ENCODE measurements at regions not wholly inside any gene's neighbourhood (a gene's known extent, or its start where the extent isn't known, plus 50 kb on each side); places are given as distances from the start of the nearest gene placed in this dataset.
"Not testable (repeated sequence)": the region's sequence is repeated elsewhere in the genome, so short reads cannot be mapped to it uniquely, and the experiment has no call there.

DNA sequence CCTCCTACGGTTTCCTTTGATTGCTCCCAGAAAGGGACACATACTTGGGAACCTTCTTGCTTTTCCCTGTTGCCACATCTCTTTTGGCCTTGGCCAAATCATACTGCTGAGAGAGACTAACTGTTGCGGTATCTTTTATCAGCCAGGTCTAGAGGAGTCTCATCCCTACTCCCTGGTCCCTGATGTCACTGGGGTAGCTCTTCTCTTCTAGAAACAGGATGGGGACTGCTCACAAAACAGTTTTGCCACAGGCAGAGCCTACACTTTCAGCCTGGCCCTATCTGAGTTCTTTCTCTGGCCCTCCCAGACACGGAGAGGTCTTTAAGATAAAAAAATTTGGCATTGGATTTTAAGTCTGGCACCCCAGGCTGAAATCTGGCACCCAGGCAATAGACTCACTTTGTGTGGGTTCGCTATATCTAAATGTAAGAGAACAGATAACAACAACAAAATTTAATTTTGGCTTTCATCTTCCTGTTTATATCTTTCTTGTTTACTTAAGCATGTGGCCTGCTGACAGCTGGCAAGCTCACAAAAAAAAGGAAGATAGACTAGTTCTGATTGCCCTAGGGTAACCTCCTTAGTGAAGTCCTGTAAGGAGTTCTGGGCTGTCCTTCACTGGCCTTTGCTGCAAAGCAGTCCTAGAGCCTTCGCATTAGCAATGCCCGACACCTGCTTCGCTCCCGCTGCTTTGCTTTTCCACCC lies 228.3 kb upstream of the NPVF start:
- DNase-seq = no peak

DNA sequence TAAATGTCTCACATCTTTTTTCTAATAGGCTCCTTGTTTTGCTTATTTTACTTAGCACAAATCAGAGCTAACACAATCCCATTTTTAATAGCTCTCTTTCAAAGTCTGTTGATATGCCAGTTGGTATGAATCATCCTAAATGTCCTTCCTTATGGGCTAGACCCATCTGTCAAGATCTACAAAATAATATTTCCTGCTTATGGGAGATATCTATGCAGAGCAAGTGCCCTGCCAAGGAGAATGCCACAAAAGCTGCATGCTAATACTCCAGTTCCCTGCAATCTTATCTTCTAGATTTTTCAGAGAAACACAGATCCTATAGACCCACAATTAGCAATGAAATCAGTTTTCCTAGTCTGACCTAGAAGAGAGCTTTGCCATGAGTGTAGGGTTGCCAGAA lies 230.8 kb upstream of the NPVF start:
- DNase-seq = no peak

DNA sequence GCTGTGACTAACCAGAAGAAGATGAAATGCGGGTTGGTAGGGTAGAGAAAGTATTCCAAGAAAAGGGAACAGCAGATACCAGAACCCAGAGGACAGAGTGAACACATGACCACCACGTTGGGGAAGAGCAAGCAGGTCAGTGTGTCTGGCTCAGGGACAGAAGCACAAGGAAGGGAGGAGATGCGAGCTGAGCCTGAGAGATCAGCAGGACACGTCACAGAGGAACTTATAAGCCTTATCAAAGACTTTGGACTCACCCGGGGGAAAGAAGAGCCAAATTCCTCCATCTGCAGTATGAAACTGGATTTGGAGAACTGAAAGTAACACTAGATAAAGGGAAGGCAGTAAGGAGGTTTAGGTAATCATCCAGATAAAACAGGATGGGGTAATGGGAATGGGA lies 232.1 kb upstream of the NPVF start:
- DNase-seq = no peak

DNA sequence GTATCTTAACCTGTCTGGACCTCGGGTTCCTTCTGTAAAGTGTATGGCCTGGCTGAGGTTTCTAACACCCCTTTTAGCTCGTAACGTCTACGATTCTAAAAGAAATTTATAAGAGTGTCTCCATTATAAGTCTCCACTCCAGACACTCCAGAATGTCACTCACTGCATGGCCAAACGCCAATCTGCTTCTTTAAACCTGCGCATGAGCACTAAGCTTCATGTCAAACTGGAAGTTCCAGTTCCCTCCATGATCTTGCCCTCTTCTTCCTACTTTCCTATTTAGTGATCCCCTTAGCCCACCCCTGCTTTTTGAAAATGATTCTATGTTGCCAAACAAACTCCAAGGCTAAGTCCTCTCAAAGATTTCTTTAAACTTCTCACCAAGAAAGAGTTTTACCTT lies 241.4 kb upstream of the NPVF start:
- no peak for DNase-seq

DNA sequence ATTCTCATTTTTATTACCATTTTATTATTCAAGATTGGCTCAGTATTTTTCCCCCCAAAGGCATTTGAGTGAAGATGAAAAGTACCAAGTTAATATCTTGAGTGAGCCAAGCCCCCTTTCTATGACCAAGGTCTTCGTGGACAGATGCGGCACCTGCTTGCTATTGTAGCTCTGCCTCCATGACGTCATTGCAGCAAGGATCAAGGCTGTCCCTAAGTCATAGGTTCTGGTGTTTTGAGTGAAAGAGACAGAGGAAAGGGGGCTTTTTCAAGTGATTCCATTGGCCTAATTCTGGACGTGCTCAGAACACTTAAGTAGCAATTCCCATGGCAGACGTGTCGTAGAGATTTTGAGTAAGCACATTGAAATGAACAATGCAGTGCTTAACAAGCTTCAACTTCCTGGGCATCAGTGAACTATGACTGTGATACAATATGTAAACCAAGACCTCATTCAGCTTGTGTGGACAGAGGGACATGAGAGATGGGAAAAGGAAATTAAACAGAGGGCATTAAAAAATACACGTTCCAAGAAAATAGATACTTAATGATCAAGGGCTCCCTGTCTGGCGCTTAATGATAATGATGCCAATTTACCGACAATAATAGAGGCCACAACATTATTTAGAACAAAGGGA lies 248.7 kb upstream of the NPVF start:
- DNase-seq = no peak

DNA sequence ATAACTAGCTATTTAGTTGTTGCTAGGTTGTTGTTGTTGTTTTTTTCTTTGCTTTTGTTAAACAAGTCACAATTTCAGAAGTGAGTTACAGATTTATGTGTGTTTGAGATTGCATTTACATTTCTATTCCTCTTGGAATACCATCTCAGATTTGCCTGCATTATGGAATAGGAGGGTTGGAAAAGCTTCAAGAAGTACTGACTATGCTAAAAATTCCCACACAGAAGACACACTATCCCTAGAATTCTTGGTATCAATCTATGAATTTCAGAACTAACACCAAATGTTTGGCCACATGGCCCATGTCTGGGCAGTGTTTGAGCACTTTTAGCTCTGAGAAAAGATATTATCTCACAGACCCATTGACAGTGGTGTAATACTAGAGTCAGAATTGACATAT lies 249.9 kb upstream of the NPVF start:
- DNase-seq = not testable (repeated sequence)

DNA sequence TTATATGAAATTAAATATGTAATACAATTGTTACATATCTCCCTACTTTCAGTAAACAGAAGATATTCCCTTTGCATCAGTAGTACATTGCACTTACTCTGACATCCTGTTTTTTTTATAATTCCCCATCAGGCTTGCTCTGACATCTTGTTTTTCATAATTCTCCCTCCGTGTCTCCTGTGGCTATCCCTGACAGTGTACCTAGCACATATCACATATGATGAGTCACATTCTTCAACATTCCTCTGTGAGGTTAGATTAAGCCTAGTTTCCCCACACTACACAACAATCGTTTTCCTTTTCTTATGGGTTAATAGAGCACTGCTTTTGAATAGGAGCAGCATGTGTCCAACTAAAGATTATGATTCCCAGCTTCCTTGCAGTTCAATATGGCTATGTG lies 250.6 kb upstream of the NPVF start:
- DNase-seq = no peak

DNA sequence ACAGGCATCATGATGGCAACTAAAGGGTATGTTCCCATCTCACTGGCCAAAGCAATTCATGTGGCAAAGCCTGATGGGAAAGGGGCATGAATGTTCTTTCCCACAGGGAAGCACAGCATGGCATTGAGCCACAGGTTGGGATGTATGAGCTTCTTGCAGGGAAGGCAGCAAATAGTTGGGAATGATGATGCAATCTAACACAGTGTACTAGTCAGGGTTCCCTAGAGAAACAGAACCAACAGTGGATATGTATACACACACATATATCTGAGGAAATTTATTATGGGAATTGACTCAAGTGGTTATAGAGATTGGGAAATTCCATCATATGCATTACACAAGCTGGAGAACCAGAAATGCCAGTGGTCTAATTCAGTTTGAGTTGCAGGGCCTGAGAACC lies 253.6 kb upstream of the NPVF start:
- DNase-seq = no peak

DNA sequence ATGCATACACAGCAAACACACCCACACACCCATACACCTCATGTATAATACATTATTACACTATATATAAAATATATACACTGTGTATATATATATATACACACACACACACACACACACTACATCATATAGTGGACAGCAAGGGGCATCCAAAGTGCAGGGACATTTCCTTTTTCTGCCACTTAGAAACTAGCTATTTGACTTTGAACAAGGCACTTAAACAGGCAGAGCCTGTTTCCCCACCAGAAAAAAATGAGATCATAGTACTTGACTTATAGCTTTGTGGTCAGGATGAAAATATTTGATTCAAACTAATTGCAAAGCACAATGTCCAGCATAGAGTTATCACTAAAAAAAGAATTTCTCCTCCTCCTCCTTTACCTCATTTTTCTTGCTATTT lies 254.3 kb upstream of the NPVF start:
- DNase-seq = no peak

DNA sequence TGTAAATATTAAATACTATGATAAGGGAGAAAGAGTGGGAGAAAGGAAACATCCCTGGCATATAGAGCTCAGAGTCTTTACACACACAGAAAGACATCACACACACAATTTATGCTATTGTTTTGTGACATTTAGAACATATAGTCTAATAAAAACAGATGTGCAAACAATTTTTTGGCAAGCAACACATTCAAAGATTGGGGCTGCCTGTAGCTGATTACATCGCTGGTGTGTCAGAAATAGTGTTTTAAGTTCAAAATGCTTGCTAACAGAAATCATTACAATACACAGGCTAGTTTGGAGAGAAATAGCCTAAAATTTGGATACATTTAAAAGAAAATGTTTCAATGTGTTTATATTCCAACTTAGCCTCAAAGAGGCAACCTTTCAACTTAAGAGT lies 256.7 kb upstream of the NPVF start:
- DNase-seq = no peak

DNA sequence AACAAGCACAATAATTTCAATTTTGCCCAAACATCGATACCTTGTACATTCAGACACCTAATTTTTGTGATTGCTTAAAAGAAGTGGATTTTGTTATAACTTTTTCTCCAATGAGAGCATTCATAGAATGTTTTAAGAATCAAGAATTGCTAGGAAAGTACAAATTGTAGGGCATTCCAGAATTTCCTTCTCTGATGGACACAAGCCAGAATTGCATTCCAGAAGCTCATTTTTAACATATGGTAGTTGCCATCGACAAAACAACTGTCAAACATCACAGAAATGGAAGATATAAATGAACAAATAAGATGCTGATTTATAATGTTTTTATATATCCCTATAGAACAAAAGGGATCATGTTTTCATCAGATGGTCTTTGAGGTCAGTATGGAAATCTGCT lies 258.4 kb upstream of the NPVF start:
- DNase-seq = no peak

DNA sequence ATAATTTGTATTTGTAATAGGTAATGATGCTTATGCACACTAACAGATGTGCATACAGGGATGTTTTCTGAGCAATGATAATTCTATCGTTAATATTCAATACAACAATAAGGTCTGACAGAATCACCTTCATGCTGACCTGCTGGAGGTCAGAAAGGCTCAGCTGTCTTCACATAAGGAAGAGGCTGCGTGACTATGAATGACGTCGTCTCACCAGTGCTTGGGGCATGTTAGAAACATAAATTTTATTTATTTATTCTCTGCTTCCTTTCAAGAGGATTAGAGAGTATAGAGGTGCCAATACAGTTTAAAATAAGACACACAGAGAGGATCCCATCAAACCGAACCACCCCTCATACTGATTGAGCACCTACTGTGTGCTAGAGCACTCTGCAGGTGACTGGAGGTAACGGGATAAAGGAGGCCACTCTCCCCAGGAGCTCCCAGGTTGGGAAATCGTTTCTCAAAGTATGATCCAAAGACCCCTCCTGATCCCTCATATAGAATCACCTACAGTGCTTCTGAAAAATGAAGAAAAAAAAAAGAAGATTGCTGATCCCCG lies 265.6 kb upstream of the NPVF start:
- DNase-seq = no peak

DNA sequence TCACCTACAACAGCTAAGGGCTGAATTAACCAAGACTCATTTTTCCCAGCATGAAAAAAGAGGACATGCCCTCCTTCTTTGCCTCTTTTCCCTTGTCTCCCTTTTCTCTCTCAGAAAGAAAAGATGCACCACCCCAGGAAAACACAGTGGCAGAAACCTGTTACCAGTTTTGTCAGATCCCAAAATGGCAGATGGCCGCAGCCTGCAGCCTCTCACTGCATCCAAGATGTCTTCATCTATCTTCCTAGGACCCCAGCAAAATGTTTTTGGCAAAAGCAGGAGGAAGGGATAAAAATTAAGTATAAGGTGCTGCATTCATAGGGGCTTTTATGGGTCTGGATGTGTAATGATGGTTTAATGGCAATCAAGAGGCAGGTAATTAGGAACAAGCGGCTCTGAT lies 266.6 kb upstream of the NPVF start:
- no peak for DNase-seq

DNA sequence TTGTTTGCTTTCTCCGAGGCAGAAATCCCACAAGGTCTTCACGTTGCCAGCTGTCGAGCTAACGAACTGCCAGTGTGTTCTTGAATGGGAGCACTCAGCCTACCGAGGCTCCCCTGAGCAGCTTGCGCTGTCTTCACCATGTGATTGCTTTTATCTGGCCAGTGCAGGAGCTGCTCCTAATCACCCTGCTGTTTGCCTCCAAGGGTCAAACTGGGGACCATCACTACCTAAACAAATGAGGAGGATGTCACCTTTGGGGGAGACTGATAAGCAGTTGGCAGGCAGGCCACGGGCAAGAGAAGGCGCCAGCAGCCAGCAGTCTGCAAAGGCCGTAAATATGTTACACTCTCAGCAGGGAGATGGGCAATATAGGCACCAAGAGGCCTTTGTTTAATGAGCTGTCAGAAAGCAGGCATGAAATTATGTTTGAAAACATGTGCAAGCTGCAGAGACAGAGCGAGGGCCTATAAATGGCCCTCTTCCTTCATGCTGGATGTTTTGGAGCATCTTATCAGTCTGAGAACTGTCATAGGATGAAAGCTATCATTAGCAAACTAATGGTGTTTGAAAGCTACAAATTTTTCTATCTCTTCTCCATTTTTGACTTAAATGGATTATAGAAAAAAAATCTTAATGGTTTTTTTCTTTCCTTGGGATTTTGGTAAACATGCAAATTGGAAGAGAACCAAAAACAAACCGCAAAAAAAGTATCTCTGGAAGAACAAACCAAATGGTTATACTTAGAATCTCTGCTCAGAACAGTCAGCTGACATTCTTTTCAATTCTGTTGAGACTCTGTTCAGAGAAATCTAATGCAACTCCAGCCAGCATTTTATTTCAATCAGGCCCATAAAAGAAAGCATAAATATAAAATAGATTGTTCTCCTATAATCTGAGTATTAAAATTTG lies 267.3 kb upstream of the NPVF start:
- no peak for DNase-seq

DNA sequence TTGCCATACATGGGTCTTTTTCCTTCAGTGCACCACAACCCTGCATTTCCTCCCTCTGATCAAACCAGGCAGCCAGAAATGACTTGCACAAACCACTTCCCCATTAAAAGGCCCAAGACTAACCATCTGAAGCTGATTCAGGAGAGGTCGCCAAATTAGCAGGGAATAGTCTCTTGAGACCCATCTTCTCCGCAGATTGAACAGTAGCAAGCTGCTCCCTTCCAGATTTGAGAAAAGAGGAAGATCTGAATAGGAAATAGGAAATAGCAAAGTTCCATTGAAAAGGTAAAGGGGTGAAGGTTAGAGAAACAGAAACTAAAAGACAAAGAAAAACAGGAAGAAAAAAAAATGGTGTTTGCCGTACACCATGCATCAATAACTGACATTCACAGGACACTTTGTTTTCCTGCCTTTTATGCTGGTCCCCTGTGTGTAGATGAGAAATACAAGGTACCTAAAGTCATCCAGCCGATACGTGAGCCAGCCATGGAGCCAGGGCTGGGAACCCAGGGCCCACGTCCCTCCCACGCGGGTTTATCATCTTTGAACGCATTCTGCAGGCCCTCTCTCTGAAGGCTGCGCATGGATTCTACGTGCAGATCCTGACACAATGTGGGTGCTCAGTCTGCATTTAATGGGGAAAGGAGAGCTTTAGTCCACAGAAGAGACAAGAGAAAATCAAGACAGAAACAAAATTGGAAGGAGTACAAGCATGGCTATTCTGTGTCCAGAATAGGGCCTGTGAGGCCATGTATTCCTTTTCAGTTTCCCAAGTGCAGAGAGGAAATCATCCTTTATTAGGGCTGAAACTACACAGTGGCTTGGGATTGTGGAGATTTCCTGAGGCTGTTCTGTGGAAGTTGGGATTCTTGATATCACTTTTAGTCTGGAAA lies 268.4 kb upstream of the NPVF start:
- no peak for DNase-seq

DNA sequence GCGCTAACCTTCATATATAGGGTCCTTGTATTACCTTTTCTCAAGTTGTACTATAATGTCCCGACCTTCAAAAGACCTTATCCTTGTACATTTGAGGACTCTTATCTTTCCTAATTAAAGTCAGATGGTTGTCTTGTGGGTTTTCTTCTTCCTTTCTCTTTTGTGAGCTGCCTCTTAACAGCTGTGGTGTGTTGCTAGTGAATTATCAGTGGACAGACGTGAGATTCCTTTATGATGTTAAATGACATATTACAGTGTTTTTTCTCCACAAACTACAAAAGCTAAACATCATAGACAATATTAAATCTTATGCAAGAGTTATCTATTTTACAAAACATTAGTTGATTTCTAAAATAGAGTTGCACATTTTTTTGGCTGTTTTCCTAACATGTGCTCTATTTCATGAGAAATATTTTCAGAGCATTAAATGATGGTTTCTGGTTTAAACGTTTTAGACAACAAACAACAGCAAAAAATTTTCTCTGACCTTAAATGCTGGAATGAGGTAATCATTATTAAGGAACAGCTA lies 272.2 kb upstream of the NPVF start:
- DNase-seq = no peak

DNA sequence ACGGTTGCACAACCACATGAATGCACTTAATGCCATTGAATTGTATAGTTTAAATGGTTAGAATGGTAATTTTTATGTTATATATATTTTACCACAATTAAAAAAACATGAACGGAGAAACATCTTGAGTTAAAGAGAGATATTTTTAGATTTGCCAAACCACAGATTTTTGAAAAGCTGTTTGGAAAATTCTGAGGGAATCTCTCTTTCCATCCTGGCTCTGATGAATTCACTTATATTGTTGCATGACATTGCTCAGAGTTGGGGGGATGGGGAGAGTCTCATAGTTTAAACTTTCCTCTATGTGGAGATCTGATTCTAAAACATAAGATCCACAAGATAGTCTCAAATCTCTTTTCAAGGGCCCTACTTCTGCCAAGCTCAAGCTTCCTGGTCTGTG lies 275.0 kb upstream of the NPVF start:
- DNase-seq = no peak

DNA sequence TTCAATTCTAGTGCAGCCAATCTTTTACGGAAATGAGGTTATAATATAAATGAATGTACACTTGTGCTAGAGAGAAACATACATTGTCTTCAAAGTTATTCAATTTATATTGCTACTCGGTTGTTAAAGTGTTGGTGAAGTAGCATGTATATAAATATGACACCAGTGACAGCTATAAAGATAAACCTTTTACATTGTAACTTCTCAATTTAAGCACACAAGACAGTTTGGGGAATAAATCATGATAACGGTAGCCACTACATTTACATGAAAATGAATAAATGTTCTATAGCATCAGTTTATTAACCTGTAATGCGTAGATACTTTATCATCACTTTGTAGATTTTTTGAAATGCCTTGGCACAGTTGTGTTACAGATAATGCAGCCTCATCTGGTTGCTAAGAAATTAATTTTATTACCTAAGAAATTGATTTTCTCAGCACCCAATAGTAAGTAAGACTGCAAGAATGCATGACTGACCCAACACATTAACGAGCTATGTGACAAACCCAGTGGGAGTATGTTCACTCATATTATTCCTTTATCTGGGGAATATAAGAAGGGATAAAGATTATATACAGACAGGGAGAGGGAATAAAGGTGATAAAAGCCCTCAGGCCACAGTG lies 283.9 kb upstream of the NPVF start:
- DNase-seq = no peak

DNA sequence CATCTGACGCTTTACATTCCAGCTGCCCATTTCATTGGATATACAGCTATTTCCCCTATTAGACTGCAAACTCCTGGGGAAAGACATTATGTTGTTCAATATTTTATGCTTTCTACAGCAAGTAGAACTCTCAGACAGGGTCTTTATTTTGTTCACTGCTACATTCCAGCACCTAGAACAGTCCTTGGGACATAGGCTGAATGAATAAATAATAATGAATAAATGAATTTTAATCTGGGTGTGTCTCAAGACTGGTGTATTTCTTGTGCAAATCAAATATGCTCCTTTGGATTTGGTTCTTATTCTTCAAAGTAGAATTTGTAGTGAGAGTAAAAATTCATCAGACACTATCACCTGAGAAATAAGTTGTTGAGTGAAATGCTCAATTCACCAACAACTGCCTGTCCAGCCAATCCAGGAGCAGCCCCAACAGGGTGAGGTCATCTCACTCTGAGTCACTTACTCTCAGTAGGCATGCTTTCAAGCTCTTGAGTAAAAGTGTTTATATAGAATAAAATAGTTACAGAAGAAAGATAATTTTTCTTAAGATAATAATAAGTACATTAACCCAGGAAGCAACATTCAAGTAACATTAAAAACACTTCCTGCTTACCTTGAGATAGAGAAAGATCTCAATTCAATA lies 287.5 kb upstream of the NPVF start:
- DNase-seq = no peak

DNA sequence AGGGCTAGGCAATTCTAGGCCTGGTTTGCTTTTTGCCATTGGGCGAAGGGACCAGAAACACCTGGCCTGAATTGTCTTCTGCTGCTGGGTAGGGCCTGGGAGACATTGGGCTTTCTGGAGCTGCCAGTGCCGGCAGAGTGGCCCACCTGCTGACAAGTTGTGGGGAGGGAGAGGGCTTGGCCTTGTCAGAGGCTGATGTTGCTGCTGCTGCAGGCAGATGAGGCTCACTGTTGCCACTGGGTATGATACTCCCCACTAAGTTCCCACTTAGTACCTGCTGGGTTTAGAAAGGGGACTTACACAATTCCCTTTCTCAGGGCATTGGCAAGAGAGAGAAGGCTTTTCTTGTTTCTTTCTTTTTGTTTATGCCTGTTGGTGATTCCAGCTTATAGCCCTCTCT lies 289.6 kb upstream of the NPVF start:
- no peak for DNase-seq

DNA sequence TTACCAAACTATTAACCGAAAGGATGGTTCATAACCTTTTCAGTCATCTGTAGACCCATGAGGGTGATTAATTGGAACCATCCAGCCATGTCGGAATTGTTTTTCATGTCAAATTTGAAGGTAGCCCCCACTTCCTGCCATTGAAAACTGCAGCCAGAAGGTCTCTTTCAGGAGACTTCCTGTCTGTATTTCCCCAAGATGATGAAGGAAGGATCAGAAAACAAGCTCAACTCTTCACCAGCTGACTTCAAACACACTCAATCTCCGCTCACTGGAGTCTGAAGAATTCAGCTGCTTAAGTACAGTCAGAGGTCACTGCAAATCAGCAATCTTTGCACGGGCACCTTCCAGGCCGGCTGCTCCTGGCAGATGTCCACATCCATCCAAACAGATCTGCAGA lies 291.7 kb upstream of the NPVF start:
- no peak for DNase-seq
